ENCODE measurements at regions not wholly inside any gene's neighbourhood (a gene's known extent, or its start where the extent isn't known, plus 50 kb on each side); places are given as distances from the start of the nearest gene placed in this dataset.

DNA sequence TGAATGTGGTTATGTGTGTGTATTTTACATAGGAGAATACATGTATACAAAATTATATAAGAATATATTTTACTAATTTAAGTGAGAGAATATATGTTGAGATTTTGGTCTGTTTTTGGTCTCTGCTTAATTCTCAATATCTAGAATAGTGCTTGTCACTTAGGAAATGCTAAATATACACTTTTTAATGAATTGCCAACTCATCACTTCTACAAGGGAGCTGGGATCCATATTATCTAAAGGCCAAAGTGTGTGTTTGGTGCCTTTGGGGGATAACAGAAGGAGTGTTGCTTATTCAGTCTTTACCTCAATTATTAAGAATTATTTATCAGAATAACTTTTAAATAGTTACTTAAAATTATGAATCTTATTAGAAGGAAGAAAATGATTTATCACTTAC is 1304.8 kb downstream of the HACE1 start:
- no peak overlapping the region for H3K27ac ChIP-seq
- TF ChIP-seq, protein P1, sequence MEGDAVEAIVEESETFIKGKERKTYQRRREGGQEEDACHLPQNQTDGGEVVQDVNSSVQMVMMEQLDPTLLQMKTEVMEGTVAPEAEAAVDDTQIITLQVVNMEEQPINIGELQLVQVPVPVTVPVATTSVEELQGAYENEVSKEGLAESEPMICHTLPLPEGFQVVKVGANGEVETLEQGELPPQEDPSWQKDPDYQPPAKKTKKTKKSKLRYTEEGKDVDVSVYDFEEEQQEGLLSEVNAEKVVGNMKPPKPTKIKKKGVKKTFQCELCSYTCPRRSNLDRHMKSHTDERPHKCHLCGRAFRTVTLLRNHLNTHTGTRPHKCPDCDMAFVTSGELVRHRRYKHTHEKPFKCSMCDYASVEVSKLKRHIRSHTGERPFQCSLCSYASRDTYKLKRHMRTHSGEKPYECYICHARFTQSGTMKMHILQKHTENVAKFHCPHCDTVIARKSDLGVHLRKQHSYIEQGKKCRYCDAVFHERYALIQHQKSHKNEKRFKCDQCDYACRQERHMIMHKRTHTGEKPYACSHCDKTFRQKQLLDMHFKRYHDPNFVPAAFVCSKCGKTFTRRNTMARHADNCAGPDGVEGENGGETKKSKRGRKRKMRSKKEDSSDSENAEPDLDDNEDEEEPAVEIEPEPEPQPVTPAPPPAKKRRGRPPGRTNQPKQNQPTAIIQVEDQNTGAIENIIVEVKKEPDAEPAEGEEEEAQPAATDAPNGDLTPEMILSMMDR (IDR thresholded peaks at IDR 0.05) = no peak
- no peak for TF ChIP-seq ZFX (IDR thresholded peaks at IDR 0.05; ENCODE audit: borderline replicate concordance)

DNA sequence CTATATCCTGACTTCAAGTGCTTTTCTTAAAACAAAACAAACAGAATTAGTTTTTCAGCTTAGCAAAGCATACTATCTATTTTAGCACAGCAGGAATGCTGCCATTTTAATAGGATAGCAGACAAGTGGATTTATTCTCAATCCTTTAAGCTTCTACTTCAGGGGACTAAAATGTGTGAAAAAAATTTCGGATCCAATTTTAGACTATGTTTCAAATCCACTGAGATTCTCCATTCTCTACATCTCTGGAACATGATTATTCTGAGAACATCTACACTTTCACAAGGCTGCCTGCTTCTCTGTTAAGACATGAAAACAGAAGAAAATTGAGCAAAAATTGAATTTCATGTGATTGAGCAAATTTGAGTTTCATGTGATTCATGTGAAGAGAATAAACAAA is 1321.3 kb downstream of the HACE1 start:
- TF ChIP-seq ZFX (IDR thresholded peaks at IDR 0.05; ENCODE audit: borderline replicate concordance) = no peak
- TF ChIP-seq, protein P1 (IDR thresholded peaks at IDR 0.05) = no peak
- H3K27ac ChIP-seq = no peak overlapping the region

DNA sequence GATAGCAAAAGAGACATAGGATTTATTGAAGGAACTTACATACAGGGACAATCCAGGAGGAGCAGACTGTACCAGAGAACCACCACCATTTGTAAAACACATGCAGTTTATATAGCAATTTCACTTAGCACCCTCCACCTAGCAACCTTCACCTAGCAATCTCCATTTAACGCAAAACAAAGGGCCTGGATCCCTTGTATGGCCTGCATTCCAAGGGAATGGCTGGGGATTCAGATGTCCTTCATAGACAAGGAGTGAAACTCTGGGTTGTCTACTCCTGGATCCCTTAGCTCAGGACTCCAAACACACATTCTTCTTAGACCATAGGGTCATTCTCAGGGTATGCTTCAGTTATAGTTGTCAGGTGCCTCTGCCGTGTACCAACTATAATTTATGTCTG is 1324.9 kb downstream of the HACE1 start:
- H3K27ac ChIP-seq = no peak overlapping the region
- TF ChIP-seq ZFX (IDR thresholded peaks at IDR 0.05; ENCODE audit: borderline replicate concordance) = no peak
- TF ChIP-seq, protein P1 (IDR thresholded peaks at IDR 0.05) = no peak

DNA sequence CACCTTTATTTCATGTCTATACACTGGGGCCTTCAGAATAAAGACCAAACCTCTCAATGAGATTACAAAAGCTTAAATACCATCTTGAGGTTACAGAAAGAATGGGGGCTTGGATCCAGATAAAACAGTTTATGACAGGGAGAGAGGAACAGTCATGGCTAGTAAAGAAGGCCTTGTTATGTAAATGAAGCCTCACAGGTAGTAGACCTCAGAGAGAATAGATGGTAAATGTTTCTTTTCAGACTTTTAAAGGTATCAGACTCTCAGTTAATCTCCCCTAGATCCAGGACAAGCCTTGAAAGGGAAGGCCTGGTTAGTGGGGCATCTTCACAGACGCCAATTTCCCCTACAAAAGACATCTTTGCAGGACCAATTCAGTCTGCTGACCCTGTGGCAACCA is 1325.6 kb downstream of the HACE1 start:
- no peak for TF ChIP-seq ZFX (IDR thresholded peaks at IDR 0.05; ENCODE audit: borderline replicate concordance)
- TF ChIP-seq, protein P1 (IDR thresholded peaks at IDR 0.05) = no peak
- H3K27ac ChIP-seq = no peak overlapping the region

DNA sequence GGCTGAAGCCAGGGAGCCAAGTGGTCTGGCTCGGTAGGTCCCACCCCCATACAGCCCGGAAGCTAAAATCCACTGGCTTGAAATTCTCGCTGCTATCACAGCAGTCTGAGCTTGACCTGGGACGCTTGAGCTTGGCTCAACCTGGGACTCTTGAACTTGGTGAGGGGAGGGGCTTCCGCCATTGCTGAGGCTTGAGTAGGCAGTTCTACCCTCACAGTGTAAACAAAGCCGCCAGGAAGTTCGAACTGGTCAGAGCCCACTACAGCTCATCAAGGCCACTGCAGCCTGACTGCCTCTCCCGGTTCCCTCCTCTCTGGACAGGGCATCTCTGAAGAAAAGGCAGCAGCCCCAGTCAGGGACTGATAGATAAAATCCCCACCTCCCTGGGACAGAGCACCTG is 1337.7 kb downstream of the HACE1 start:
- TF ChIP-seq, protein P1 (IDR thresholded peaks at IDR 0.05) = no peak
- no peak for TF ChIP-seq ZFX (IDR thresholded peaks at IDR 0.05; ENCODE audit: borderline replicate concordance)
- no peak overlapping the region for H3K27ac ChIP-seq

DNA sequence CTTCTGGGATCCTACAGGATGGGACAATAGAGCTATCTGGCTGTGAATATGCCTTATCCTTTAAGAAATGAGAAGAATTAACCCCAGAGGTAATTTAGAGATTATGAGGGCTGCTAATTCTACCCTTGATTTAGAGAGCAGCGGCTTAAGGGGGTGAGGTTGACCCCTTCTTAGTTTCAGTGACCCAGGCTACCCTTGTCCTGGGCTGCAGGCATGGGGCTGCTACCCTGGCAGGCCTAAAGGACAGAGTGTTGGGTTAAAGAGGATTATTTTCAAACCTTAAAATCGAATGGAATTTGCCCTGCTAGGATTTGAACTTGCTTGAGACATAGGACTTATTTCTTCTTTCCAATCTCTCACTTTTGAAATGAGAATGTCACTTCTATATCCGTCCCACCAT is 1343.4 kb downstream of the HACE1 start:
- TF ChIP-seq, protein P1 (IDR thresholded peaks at IDR 0.05) = no peak
- TF ChIP-seq ZFX (IDR thresholded peaks at IDR 0.05; ENCODE audit: borderline replicate concordance) = no peak

DNA sequence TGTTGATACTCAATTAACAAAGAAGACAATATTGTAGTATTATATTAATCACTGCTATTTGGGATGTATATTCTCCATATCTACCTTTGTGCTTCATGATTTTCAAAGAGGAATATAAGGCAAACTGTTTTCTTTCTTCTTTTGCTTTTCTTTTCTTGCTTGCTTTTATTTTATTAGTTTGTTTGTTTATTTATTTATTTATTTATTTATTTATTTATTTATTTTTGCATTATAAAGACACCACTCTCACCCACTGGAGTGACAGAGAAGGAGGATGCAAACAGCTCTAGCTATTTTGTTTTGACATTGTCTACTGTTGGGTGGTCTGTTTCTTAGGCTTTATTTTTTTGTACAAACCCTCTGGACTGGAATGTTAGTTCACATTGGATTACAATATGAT is 1352.7 kb downstream of the HACE1 start:
- no peak overlapping the region for H3K27ac ChIP-seq
- TF ChIP-seq, protein P1 (IDR thresholded peaks at IDR 0.05) = no peak

More for the DNA sequence above, 1343.4 kb downstream of the HACE1 start:
- H3K27ac ChIP-seq = no peak overlapping the region

Data from 22Rv1 (cell line).